OCI-LY7 (cell line): ENCODE measurements at regions not wholly inside any gene's neighbourhood (a gene's known extent, or its start where the extent isn't known, plus 50 kb on each side); places are given as distances from the start of the nearest gene placed in this dataset.

Source experiments
- BruUV-seq: library from RNA; stranded (reverse); fragments of 400-500 nt; replicated peaks from 2 replicates; lab custom pipeline; 2021; lab: Mats Ljungman, UMichigan
- CTCF ChIA-PET: fragments of 300-600 bp; sonication (Branson Sonifier 250); formaldehyde crosslinking; loops from one replicate; lab custom pipeline; 2022; ENCODE audit warnings: antibody characterized with exemption; ENCODE audit not compliant: unreplicated experiment; lab: Charles Lee
- POLR2A ChIA-PET: fragments of 300-600 bp; sonication (Branson Sonifier 250); formaldehyde crosslinking; loops from one replicate; lab custom pipeline; 2022; ENCODE audit warnings: antibody characterized with exemption; lab: Charles Lee
- DNase-seq: peaks from one replicate; pipeline ENCODE4 v3.0.0-alpha.2; 2015; ENCODE audit warnings: low spot score
- H2AFZ ChIP-seq: fragments of 200-600 bp; sonication (generic), shearing (Covaris generic); 2 replicates; pipeline ENCODE4 v1.6.1; 2014; ENCODE audit warnings: mild to moderate bottlenecking, antibody characterized with exemption, low read length, moderate library complexity
- H3K27ac ChIP-seq: fragments of 200-600 bp; sonication (generic); 2 replicates; pipeline ENCODE4 v1.5.1; 2014; ENCODE audit warnings: mixed run types, low read depth, mild to moderate bottlenecking, moderate library complexity, low read length, inconsistent platforms; ENCODE audit not compliant: poor library complexity, severe bottlenecking
- H3K36me3 ChIP-seq: fragments of 200-600 bp; sonication (generic); 2 replicates; pipeline ENCODE4 v1.6.1; 2014; ENCODE audit warnings: mild to moderate bottlenecking, antibody characterized with exemption, low read length, moderate library complexity, mixed read lengths; ENCODE audit not compliant: insufficient read depth
- H3K4me1 ChIP-seq: fragments of 200-600 bp; sonication (generic); 2 replicates; pipeline ENCODE4 v1.5.1; 2014; ENCODE audit warnings: mild to moderate bottlenecking, low read length; ENCODE audit not compliant: insufficient read depth, poor library complexity, severe bottlenecking
- H3K4me2 ChIP-seq: fragments of 200-600 bp; sonication (generic); 2 replicates; pipeline ENCODE4 v1.6.1; 2014; ENCODE audit warnings: mild to moderate bottlenecking, low read length
- H3K4me3 ChIP-seq: fragments of 200-600 bp; sonication (generic); 2 replicates; pipeline ENCODE4 v1.5.1; 2014; ENCODE audit warnings: mild to moderate bottlenecking, low read depth, low read length; ENCODE audit not compliant: poor library complexity, severe bottlenecking
- H3K79me2 ChIP-seq: fragments of 200-600 bp; sonication (generic); 2 replicates; pipeline ENCODE4 v1.6.1; 2016; ENCODE audit warnings: low read depth, mild to moderate bottlenecking, low read length, moderate library complexity, mixed read lengths; ENCODE audit not compliant: insufficient read depth
- H3K9me2 ChIP-seq: fragments of 200-600 bp; sonication (generic); 2 replicates; pipeline ENCODE4 v1.6.1; 2016; ENCODE audit warnings: mild to moderate bottlenecking, low read length, mixed read lengths; ENCODE audit not compliant: insufficient read depth
- H3K9me3 ChIP-seq: fragments of 200-600 bp; sonication (generic); 2 replicates; pipeline ENCODE4 v1.6.1; 2014; ENCODE audit warnings: mild to moderate bottlenecking, mixed run types, low read length, mixed read lengths
- H4K20me1 ChIP-seq: fragments of 200-600 bp; sonication (generic); 2 replicates; pipeline ENCODE4 v1.6.1; 2014; ENCODE audit warnings: mild to moderate bottlenecking, antibody characterized with exemption, low read length, moderate library complexity, mixed read lengths; ENCODE audit not compliant: insufficient read depth
- CTCF ChIP-seq: fragments of 200-600 bp; sonication (generic); conservative IDR thresholded peaks from 2 replicates; pipeline ENCODE4 v1.5.1; 2014; ENCODE audit warnings: mild to moderate bottlenecking, antibody characterized with exemption, low read length, moderate library complexity, mixed read lengths
- EZH2phosphoT487 ChIP-seq: fragments of 200-600 bp; sonication (generic); IDR thresholded peaks from 2 replicates; pipeline ENCODE4 v1.6.1; 2018; ENCODE audit warnings: low read depth, borderline replicate concordance, mild to moderate bottlenecking, mixed run types, antibody characterized with exemption, low read length, moderate library complexity, mixed read lengths
- intact Hi-C: fragments of 100-400 bp; cut with micrococcal nuclease; formaldehyde crosslinking; loops from one replicate; pipeline ENCODE4 v1.10.0; 2022; ENCODE audit not compliant: unreplicated experiment

GRCh38 chr20:50315586-50316551 is 125.2 kb downstream of the CEBPB start:
- no peak overlapping the region for H3K4me2 ChIP-seq
- CTCF ChIA-PET: no interaction called here
- BruUV-seq: no TSS peak
- no peak overlapping the region for H3K27ac ChIP-seq
- no peak for DNase-seq
- TF ChIP-seq EZH2phosphoT487: no peak
- TF ChIP-seq CTCF: no peak
- no peaks in the 10 kb centered on the region for H3K9me2 ChIP-seq
- no peaks in the 10 kb centered on the region for H3K4me1 ChIP-seq
- H3K36me3 ChIP-seq: no peaks in the 10 kb centered on the region
- H3K9me3 ChIP-seq: no peaks in the 10 kb centered on the region
- no peaks in the 10 kb centered on the region for H3K79me2 ChIP-seq
- no peak overlapping the region for H3K4me3 ChIP-seq
- POLR2A ChIA-PET: interaction anchor here (0.6 to 1.4 kb wide), 4 partner anchors 20 to 802 kb away, joined by 3 to 6 read pairs (median 4); no protein-coding TSS in a partner anchor
- no peak overlapping the region for H2AFZ ChIP-seq
- intact Hi-C loops: no loop called here
- no peaks in the 10 kb centered on the region for H4K20me1 ChIP-seq

GRCh38 chr20:50317116-50317515 is 126.5 kb downstream of the CEBPB start:
- ChIA-PET POLR2A (interaction anchor here (0.7 to 1.4 kb wide), 2 partner anchors 21 to 41 kb away, joined by 3 to 6 read pairs; no protein-coding TSS in a partner anchor), CTCF (no interaction called here)
- H4K20me1 ChIP-seq: no peaks in the 10 kb centered on the region
- H3K4me1 ChIP-seq: no peaks in the 10 kb centered on the region
- no peak overlapping the region for H2AFZ ChIP-seq
- H3K9me2 ChIP-seq: no peaks in the 10 kb centered on the region
- TF ChIP-seq CTCF (no peak), EZH2phosphoT487 (no peak)
- H3K36me3 ChIP-seq: no peaks in the 10 kb centered on the region
- H3K79me2 ChIP-seq: no peaks in the 10 kb centered on the region
- no peak overlapping the region for H3K27ac ChIP-seq
- no peaks in the 10 kb centered on the region for H3K9me3 ChIP-seq
- DNase-seq: no peak
- intact Hi-C loops: no loop called here
- no peak overlapping the region for H3K4me2 ChIP-seq
- BruUV-seq: no TSS peak
- no peak overlapping the region for H3K4me3 ChIP-seq

- H3K9me3 ChIP-seq: no peaks in the 10 kb centered on the region
- intact Hi-C loops: no loop called here
- no peaks in the 10 kb centered on the region for H3K36me3 ChIP-seq
- DNase-seq: no peak
- H2AFZ ChIP-seq: no peak overlapping the region
- POLR2A ChIA-PET: interaction anchor here (1.4 kb wide), 1 partner anchor 21 kb away, joined by 3 read pairs; no protein-coding TSS in a partner anchor
- H3K27ac ChIP-seq: no peak overlapping the region
- H3K4me1 ChIP-seq: no peaks in the 10 kb centered on the region
- no peaks in the 10 kb centered on the region for H3K79me2 ChIP-seq
- CTCF ChIA-PET: no interaction called here
- H3K4me2 ChIP-seq: no peak overlapping the region
- no peaks in the 10 kb centered on the region for H3K9me2 ChIP-seq
- TF ChIP-seq CTCF (no peak), EZH2phosphoT487 (no peak)
- H3K4me3 ChIP-seq: no peak overlapping the region
- BruUV-seq: no TSS peak
- no peaks in the 10 kb centered on the region for H4K20me1 ChIP-seq
Observed at GRCh38 chr20:50317609-50318008, 127.0 kb downstream of the CEBPB start.
